Astrocyte (in vitro differentiated cells and primary cell): ENCODE measurements at regions not wholly inside any gene's neighbourhood (a gene's known extent, or its start where the extent isn't known, plus 50 kb on each side); places are given as distances from the start of the nearest gene placed in this dataset.

Experiments used
- EZH2 ChIP-seq: IDR thresholded peaks from 2 replicates; pipeline ENCODE4 v1.6.1; 2012; ENCODE audit warnings: mild to moderate bottlenecking, low read length, inconsistent platforms; ENCODE audit not compliant: insufficient read depth
- TF ChIP-seq, protein P1 (sequence below): IDR thresholded peaks from 2 replicates; pipeline ENCODE4 v1.5.1; 2011; ENCODE audit warnings: low read depth, mild to moderate bottlenecking, inconsistent platforms, low read length, moderate library complexity; ENCODE audit not compliant: insufficient read depth

DNA sequence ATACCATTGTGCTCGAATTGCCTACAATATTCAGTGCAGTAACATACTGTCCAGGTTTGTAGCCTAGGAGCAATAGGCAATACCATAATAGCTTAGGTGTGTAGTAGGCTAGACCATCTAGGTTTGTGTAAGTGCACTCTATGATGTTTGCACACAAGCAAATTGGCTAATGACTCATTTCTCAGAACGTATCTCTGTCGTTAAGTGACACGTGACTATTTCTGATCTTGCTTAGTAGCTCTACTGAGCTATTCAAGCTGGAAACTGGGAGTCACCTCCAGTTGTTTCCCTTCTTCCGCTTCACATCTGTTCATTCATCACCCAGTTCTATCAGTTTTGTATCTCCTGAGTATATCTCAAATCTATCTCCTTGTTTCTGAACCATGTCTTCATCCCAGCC, 86.1 kb downstream of the HNRNPD start:
- TF ChIP-seq EZH2: no peak
- TF ChIP-seq, protein P1, sequence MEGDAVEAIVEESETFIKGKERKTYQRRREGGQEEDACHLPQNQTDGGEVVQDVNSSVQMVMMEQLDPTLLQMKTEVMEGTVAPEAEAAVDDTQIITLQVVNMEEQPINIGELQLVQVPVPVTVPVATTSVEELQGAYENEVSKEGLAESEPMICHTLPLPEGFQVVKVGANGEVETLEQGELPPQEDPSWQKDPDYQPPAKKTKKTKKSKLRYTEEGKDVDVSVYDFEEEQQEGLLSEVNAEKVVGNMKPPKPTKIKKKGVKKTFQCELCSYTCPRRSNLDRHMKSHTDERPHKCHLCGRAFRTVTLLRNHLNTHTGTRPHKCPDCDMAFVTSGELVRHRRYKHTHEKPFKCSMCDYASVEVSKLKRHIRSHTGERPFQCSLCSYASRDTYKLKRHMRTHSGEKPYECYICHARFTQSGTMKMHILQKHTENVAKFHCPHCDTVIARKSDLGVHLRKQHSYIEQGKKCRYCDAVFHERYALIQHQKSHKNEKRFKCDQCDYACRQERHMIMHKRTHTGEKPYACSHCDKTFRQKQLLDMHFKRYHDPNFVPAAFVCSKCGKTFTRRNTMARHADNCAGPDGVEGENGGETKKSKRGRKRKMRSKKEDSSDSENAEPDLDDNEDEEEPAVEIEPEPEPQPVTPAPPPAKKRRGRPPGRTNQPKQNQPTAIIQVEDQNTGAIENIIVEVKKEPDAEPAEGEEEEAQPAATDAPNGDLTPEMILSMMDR: no peak
